SK-N-SH (cell line): ENCODE measurements at regions not wholly inside any gene's neighbourhood (a gene's known extent, or its start where the extent isn't known, plus 50 kb on each side); places are given as distances from the start of the nearest gene placed in this dataset.
A peak's percentile ranks its signal among the peaks of the same experiment; 100 is the strongest.

Experiments used
- CTCF ChIA-PET: fragments of 300-600, 350-600 bp; formaldehyde crosslinking; extraction: SDS; loops from one replicate; lab custom pipeline; 2021; lab: Yijun Ruan, JAX
- POLR2A ChIA-PET: fragments of 350-600 bp; sonication (Branson Sonifier 250); formaldehyde crosslinking; extraction: SDS; loops from one replicate; lab custom pipeline; 2020; ENCODE audit warnings: antibody characterized with exemption, inconsistent platforms; lab: Yijun Ruan, JAX
- DNase-seq: peaks from one replicate; pipeline ENCODE4 v3.0.0; 2012
- H2AFZ ChIP-seq: fragments of 200-600 bp; sonication (generic); 2 replicates; pipeline ENCODE4 v1.8.1; 2016; ENCODE audit warnings: antibody characterized with exemption, mild to moderate bottlenecking, low read depth
- H3F3A ChIP-seq: fragments of 200-600 bp; sonication (generic); replicated peaks from 2 replicates; pipeline ENCODE3; 2016; ENCODE audit warnings: antibody characterized with exemption, mild to moderate bottlenecking; ENCODE audit not compliant: insufficient read depth
- H3K27ac ChIP-seq, 2 experiments: fragments of 200-500 bp in 1 of 2; fragments of 200-600 bp in 1 of 2; sonication (Bioruptor generic) in 1 of 2; sonication (generic), shearing (Covaris generic) in 1 of 2; 2 replicates each; pipeline versions ENCODE4 v1.5.1 to v1.6.1; 2014 to 2016; ENCODE audit warnings: low read depth in 2 of 2, inconsistent platforms in 1 of 2, low read length in 1 of 2, mild to moderate bottlenecking in 1 of 2, mixed read lengths in 1 of 2
- H3K27me3 ChIP-seq: fragments of 200-600 bp; sonication (generic), shearing (Covaris generic); 2 replicates; pipeline ENCODE4 v1.6.1; 2016; ENCODE audit warnings: mixed run types; ENCODE audit not compliant: insufficient read depth
- H3K36me3 ChIP-seq, 2 experiments: fragments of 200-500 bp in 1 of 2; fragments of 200-600 bp in 1 of 2; sonication (Bioruptor generic) in 1 of 2; sonication (generic) in 1 of 2; replicated peaks in 1 of 2; 2 replicates each; pipeline versions ENCODE3 to v1.5.1; 2014 to 2016; ENCODE audit warnings: low read length in 1 of 2, mild to moderate bottlenecking in 1 of 2; ENCODE audit not compliant: insufficient read depth in 2 of 2, control insufficient read depth in 1 of 2
- H3K4me1 ChIP-seq, 2 experiments: fragments of 200-500 bp in 1 of 2; fragments of 200-600 bp in 1 of 2; sonication (Bioruptor generic) in 1 of 2; sonication (generic), shearing (Covaris generic) in 1 of 2; 2 replicates each; pipeline versions ENCODE4 v1.5.1 to v1.6.1; 2014 to 2016; ENCODE audit warnings: low read depth in 1 of 2, low read length in 1 of 2, mixed run types in 1 of 2; ENCODE audit not compliant: insufficient read depth in 2 of 2, control insufficient read depth in 1 of 2
- H3K4me2 ChIP-seq: fragments of 200-600 bp; sonication (generic), shearing (Covaris generic); 2 replicates; pipeline ENCODE4 v1.6.1; 2017; ENCODE audit warnings: mixed run types
- H3K4me3 ChIP-seq, 2 experiments: fragments of 200-500 bp in 1 of 2; fragments of 200-600 bp in 1 of 2; sonication (Bioruptor generic) in 1 of 2; sonication (generic), shearing (Covaris generic) in 1 of 2; 2 replicates each; pipeline versions ENCODE4 v1.5.1 to v1.8.1; 2014 to 2016; ENCODE audit warnings: low read depth in 2 of 2, inconsistent platforms in 1 of 2, low read length in 1 of 2, mild to moderate bottlenecking in 1 of 2, mixed read lengths in 1 of 2, moderate library complexity in 1 of 2
- H3K79me2 ChIP-seq: fragments of 200-600 bp; sonication (generic); 2 replicates; pipeline ENCODE4 v1.8.1; 2017; ENCODE audit warnings: mild to moderate bottlenecking; ENCODE audit not compliant: insufficient read depth
- H3K9ac ChIP-seq: fragments of 200-600 bp; sonication (generic); 2 replicates; pipeline ENCODE4 v1.6.1; 2017; ENCODE audit warnings: mixed run types
- H3K9me2 ChIP-seq: fragments of 200-600 bp; sonication (generic); 2 replicates; pipeline ENCODE4 v1.6.1; 2017; ENCODE audit warnings: mixed run types
- H3K9me3 ChIP-seq: fragments of 200-600 bp; sonication (generic); 2 replicates; pipeline ENCODE4 v1.6.1; 2017; ENCODE audit warnings: mixed run types, mild to moderate bottlenecking, moderate library complexity
- H4K20me1 ChIP-seq: fragments of 200-600 bp; sonication (generic); 2 replicates; pipeline ENCODE4 v1.6.1; 2017; ENCODE audit warnings: mild to moderate bottlenecking, mixed run types; ENCODE audit not compliant: insufficient read depth
- CTCF ChIP-seq: fragments of 200-600 bp; sonication (generic); IDR thresholded peaks from 2 replicates; pipeline ENCODE4 v1.6.1; 2017; ENCODE audit warnings: antibody characterized with exemption, mild to moderate bottlenecking, moderate library complexity
- MAX ChIP-seq: IDR thresholded peaks from 2 replicates; pipeline ENCODE4 v1.4.0; 2012; ENCODE audit warnings: low read depth
- MXI1 ChIP-seq: IDR thresholded peaks from 2 replicates; pipeline ENCODE4 v1.6.1; 2012; ENCODE audit warnings: mild to moderate bottlenecking, low read depth, low read length, improper control_type of control experiment
- POLR2AphosphoS5 ChIP-seq: IDR thresholded peaks from 2 replicates; pipeline ENCODE4 v1.6.1; 2012; ENCODE audit warnings: low read depth, low read length
- RAD21 ChIP-seq: IDR thresholded peaks from 2 replicates; pipeline ENCODE4 v1.6.1; 2012; ENCODE audit warnings: mild to moderate bottlenecking, low read length
- SMC3 ChIP-seq: IDR thresholded peaks from 2 replicates; pipeline ENCODE4 v1.6.1; 2012; ENCODE audit warnings: low read depth, low read length, improper control_type of control experiment
- WGBS: methylation state at CpG from one replicate; pipeline ENCODE4 v1.1.6; 2017; ENCODE audit warnings: low lambda C conversion rate; 5-methylcytosine and 5-hydroxymethylcytosine counted together

- ChIA-PET POLR2A (no interaction called here), CTCF (interaction anchor here (0.7 to 4.1 kb wide), 5 partner anchors 12 to 277 kb away, joined by 3 to 41 read pairs (median 4); no protein-coding TSS in a partner anchor)
- H3K4me1 ChIP-seq = no peaks in the 10 kb centered on the region
- no peak overlapping the region for H3K9ac ChIP-seq
- H3F3A ChIP-seq = no peaks in the 10 kb centered on the region
- TF ChIP-seq MAX = no peak
- TF ChIP-seq, all 33 proteins: peak for 0
- Histone ChIP-seq H3K9me3 (no peaks in the 10 kb centered on the region), H3K27ac (no peak overlapping the region), H2AFZ (no peak overlapping the region; the same call in 1 of the 2 replicates), H4K20me1 (no peaks in the 10 kb centered on the region), H3K27me3 (no peaks in the 10 kb centered on the region), H3K9me2 (no peaks in the 10 kb centered on the region), H3K79me2 (no peaks in the 10 kb centered on the region), H3K4me2 (no peak overlapping the region), H3K36me3 (no peaks in the 10 kb centered on the region), H3K4me3 (no peak overlapping the region)
- WGBS = 80% methylated on average over 8 of the region's 8 CpGs
- no peak for DNase-seq
Measured at GRCh38 chr1:200281201-200281835, 128.5 kb downstream of the ZNF281 start.

GRCh38 chr1:200279810-200280411 is 129.9 kb downstream of the ZNF281 start:
- WGBS = 35% methylated on average over 4 of the region's 4 CpGs
- no peak overlapping the region for H2AFZ ChIP-seq

More at GRCh38 chr1:200279810-200280411, 129.9 kb downstream of the ZNF281 start:
- peaks cover 0 to 4% of the 10 kb centered on the region in 2 experiments; a peak in 1 of 4 replicates for H3K4me1 ChIP-seq
- no peaks in the 10 kb centered on the region for H4K20me1 ChIP-seq
- no peak overlapping the region for H3K9ac ChIP-seq
- H3K4me3 ChIP-seq = no peak overlapping the region
- no peak overlapping the region for H3K4me2 ChIP-seq
- DNase-seq = peak; percentile 62
- TF ChIP-seq MXI1 (no peak), POLR2AphosphoS5 (no peak), CTCF (peak; percentile 74), SMC3 (peak; percentile 80), RAD21 (peak; percentile 74)
- no peaks in the 10 kb centered on the region for H3K27me3 ChIP-seq
- POLR2A ChIA-PET = no interaction called here
- CTCF ChIA-PET = interaction anchor here (0.6 to 4.1 kb wide), 23 partner anchors 11 to 595 kb away, joined by 3 to 41 read pairs (median 4); no protein-coding TSS in a partner anchor
- H3K79me2 ChIP-seq = no peaks in the 10 kb centered on the region
- H3K36me3 ChIP-seq = no peaks in the 10 kb centered on the region
- H3K9me2 ChIP-seq = no peaks in the 10 kb centered on the region
- no peaks in the 10 kb centered on the region for H3F3A ChIP-seq
- H3K27ac ChIP-seq = no peak overlapping the region
- no peaks in the 10 kb centered on the region for H3K9me3 ChIP-seq
